BLaER1 (cell line): ENCODE measurements at regions not wholly inside any gene's neighbourhood (a gene's known extent, or its start where the extent isn't known, plus 50 kb on each side); places are given as distances from the start of the nearest gene placed in this dataset.

Source experiments
- H3K27ac ChIP-seq: shearing (Covaris generic); formaldehyde crosslinking; 2 replicates; pipeline ENCODE4 v1.8.1; 2022
- H3K27me3 ChIP-seq: shearing (Covaris generic); formaldehyde crosslinking; 2 replicates; pipeline ENCODE4 v1.8.1; 2022
- H3K36me3 ChIP-seq: shearing (Covaris generic); formaldehyde crosslinking; 2 replicates; pipeline ENCODE4 v1.8.1; 2022
- H3K4me1 ChIP-seq: shearing (Covaris generic); formaldehyde crosslinking; 2 replicates; pipeline ENCODE4 v1.8.1; 2022
- H3K4me2 ChIP-seq: shearing (Covaris generic); formaldehyde crosslinking; 2 replicates; pipeline ENCODE4 v1.8.1; 2022
- H3K4me3 ChIP-seq: shearing (Covaris generic); formaldehyde crosslinking; 2 replicates; pipeline ENCODE4 v1.8.1; 2022
- H3K9ac ChIP-seq: shearing (Covaris generic); formaldehyde crosslinking; 2 replicates; pipeline ENCODE4 v1.8.1; 2022
- H3K9me3 ChIP-seq: shearing (Covaris generic); formaldehyde crosslinking; 2 replicates; pipeline ENCODE4 v1.8.1; 2022
- H4K20me1 ChIP-seq: shearing (Covaris generic); formaldehyde crosslinking; 2 replicates; pipeline ENCODE4 v1.8.1; 2022
- Cebpa-rat ChIP-seq: shearing (Covaris generic); IDR thresholded peaks from 2 replicates; pipeline ENCODE4 v1.8.1; 2022

DNA sequence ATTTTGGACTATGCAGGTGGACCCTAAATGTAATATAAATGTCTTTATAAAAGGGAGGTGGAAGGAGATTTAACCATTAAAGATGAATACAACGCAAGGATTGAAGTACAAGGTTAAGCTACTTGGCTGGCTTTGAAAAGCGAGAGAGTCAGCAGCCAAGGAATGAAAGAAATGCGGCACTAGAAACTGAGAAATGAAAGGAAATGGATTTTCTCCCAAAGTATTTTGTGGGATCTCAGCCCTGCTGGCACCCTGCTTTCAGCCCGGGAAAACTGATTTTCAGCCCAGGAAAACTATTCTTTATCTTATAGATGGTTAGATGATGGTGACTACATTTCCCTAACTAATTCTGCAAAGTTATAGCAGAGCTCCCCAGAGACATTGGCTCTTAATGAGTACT, 1349.6 kb upstream of the C9orf72 start:
- no peak for TF ChIP-seq Cebpa-rat
- Histone ChIP-seq H3K4me2 (no peak overlapping the region), H3K4me3 (no peak overlapping the region), H3K9me3 (no peaks in the 10 kb centered on the region), H3K27ac (no peak overlapping the region), H3K27me3 (no peaks in the 10 kb centered on the region), H3K9ac (no peak overlapping the region), H3K36me3 (no peaks in the 10 kb centered on the region), H4K20me1 (no peaks in the 10 kb centered on the region), H3K4me1 (no peaks in the 10 kb centered on the region)

DNA sequence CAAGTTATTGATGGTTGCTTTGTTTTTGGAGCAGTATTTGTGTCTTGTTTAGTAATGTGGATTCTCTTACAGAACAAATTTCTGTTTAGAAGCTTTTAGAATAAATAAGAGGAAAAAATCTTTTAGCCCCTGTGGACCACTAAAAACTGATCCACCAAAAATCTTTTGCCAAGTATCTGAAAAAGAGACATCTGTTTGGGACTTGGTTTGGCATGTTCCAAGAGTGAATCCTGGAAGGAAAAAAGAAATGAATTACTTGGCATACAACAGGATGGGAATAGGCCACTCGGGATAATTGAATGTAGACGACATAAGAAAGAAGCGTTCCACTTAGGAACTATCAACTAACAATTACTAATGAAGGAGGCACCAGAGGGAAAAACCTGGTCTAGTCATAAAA, 1350.1 kb upstream of the C9orf72 start:
- Histone ChIP-seq H3K27me3 (no peaks in the 10 kb centered on the region), H3K4me3 (no peak overlapping the region), H3K36me3 (no peaks in the 10 kb centered on the region), H4K20me1 (no peaks in the 10 kb centered on the region), H3K9me3 (no peaks in the 10 kb centered on the region), H3K4me2 (no peak overlapping the region), H3K27ac (no peak overlapping the region), H3K9ac (no peak overlapping the region), H3K4me1 (no peaks in the 10 kb centered on the region)
- no peak for TF ChIP-seq Cebpa-rat

DNA sequence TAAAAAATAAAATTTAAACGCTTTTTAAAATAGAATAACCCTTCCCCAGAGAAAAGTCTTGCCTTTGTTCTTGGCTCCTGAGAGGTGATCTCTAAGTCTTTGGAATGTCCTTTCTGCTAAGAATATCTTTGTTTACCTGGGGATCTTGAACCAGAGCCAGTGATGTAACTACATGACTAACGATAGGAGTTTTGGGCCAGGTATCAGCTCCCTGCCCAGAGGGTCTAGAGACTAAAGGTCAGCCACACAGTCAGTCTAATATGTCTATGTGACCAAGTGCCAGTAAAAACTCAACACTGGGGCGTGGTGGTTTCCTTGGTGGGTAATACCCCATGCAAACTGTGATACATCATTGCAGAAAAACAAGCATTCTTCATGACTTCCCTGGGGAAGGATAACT, 1351.9 kb upstream of the C9orf72 start:
- Histone ChIP-seq H3K4me2 (no peak overlapping the region), H3K9ac (no peak overlapping the region), H3K27ac (no peak overlapping the region), H3K9me3 (no peaks in the 10 kb centered on the region), H3K27me3 (no peaks in the 10 kb centered on the region), H4K20me1 (no peaks in the 10 kb centered on the region), H3K4me3 (no peak overlapping the region), H3K4me1 (no peaks in the 10 kb centered on the region), H3K36me3 (no peaks in the 10 kb centered on the region)
- no peak for TF ChIP-seq Cebpa-rat

DNA sequence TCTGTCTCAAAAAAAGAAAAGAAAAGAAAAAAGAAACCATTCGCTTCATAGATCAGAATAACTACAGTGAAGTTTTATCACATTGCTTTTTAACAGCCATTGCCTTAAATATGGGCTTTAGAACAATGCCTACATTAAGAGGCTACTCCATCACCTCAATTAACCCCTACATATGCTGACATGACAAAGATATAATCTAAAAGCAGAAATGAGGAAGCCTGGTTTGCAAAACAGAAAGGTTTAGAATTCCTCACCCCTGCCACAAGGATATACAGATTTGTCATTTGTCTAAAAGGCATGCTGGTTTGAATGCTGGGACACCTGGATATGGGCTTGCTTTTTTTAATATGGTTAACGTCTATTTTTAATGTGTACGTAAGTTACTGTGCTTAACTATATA, 1353.0 kb upstream of the C9orf72 start:
- H3K9ac ChIP-seq, result no peak overlapping the region
- H3K36me3 ChIP-seq, result no peaks in the 10 kb centered on the region
- no peaks in the 10 kb centered on the region for H3K9me3 ChIP-seq
- no peak for TF ChIP-seq Cebpa-rat
- no peaks in the 10 kb centered on the region for H3K4me1 ChIP-seq
- H4K20me1 ChIP-seq, result no peaks in the 10 kb centered on the region
- no peaks in the 10 kb centered on the region for H3K27me3 ChIP-seq
- H3K27ac ChIP-seq, result no peak overlapping the region
- H3K4me3 ChIP-seq, result no peak overlapping the region
- H3K4me2 ChIP-seq, result no peak overlapping the region

DNA sequence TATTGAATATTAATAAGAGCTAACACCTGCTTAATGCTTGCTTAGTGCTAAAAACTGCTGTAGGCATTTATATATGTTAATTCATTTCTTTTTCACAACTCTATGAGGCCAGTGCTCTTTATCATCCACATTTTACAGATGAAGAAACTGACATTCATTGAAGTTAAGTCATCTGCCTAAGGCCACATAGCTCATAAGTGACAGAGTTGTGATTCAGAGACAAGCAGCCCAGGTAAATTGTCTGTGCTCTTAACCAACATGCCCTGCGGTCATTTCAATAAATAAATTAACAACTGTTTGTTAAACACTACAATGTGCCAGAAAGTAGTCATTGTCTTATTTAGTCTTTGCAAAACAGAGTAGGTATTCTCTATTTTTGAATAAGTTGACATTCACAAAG, 1354.4 kb upstream of the C9orf72 start:
- Histone ChIP-seq H3K9ac (no peak overlapping the region), H4K20me1 (no peaks in the 10 kb centered on the region), H3K4me2 (no peak overlapping the region), H3K27ac (no peak overlapping the region), H3K9me3 (no peaks in the 10 kb centered on the region), H3K4me1 (no peaks in the 10 kb centered on the region), H3K27me3 (no peaks in the 10 kb centered on the region), H3K4me3 (no peak overlapping the region), H3K36me3 (no peaks in the 10 kb centered on the region)
- TF ChIP-seq Cebpa-rat, result no peak

DNA sequence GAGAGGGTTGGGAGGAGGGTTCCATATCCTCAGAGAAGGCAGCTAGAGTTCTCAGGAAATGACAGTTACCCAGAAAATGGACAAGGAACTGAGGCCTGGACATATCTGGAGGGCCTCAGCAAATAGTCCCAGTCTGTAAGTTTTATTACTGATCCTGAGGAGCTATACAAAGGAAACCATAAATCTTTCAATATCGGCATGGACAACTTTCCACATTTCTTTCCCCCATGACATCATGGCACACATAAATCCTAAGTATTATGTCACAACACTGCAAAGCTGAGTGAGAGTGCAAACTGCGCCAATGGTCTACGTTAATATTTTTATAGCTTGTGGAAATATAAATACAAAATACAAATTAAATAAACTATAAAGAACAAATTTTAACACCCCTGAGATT, 1356.2 kb upstream of the C9orf72 start:
- Histone ChIP-seq H3K4me1 (no peaks in the 10 kb centered on the region), H3K4me3 (no peak overlapping the region), H3K36me3 (no peaks in the 10 kb centered on the region), H3K27me3 (no peaks in the 10 kb centered on the region), H3K9me3 (no peaks in the 10 kb centered on the region), H3K4me2 (no peak overlapping the region), H4K20me1 (no peaks in the 10 kb centered on the region), H3K27ac (no peak overlapping the region), H3K9ac (no peak overlapping the region)
- no peak for TF ChIP-seq Cebpa-rat

DNA sequence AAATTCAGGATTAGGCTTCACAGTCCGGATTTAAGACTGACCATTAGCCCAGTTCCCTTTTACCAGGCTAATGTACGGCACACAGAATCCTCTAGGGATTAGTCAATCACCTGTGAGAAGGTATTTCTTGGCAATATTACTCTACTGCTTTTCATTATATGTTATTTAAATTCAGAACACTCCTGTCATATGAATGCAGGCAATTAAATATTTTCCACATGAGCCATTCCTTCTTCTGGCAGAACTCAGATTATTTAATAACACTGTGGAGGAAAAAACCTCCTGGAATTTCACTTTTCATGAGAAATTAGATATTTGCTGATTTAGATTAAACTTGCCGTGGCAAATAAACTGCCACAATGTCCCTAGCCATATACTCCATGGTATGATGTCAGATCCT, 1357.5 kb upstream of the C9orf72 start:
- Histone ChIP-seq H3K36me3 (no peaks in the 10 kb centered on the region), H3K9ac (no peak overlapping the region), H3K27ac (no peak overlapping the region), H3K9me3 (no peaks in the 10 kb centered on the region), H3K4me3 (no peak overlapping the region), H3K27me3 (no peaks in the 10 kb centered on the region), H4K20me1 (no peaks in the 10 kb centered on the region), H3K4me2 (no peak overlapping the region), H3K4me1 (no peaks in the 10 kb centered on the region)
- TF ChIP-seq Cebpa-rat, result no peak

DNA sequence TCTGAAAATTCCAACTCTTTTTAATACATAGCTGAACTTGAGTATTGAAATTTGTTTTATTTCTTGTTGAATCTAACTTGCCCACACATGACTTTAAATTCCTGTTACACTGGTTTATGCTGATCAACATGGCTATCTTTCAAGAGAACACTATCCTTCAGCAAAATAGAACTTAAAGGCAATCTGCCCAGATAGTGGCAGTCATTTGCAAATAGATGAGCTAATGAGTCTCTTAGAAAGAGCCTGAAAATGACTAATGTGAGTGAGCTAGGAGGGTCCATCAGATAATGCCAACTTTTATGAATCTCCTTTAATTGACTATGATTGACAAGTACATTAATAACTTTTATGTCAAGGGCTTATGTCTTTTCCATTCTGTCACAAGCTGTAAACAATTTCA, 1360.8 kb upstream of the C9orf72 start:
- no peak for TF ChIP-seq Cebpa-rat
- H3K27ac ChIP-seq, result no peak overlapping the region
- H3K9me3 ChIP-seq, result no peaks in the 10 kb centered on the region
- no peaks in the 10 kb centered on the region for H4K20me1 ChIP-seq
- H3K9ac ChIP-seq, result no peak overlapping the region
- H3K4me2 ChIP-seq, result no peak overlapping the region
- H3K36me3 ChIP-seq, result no peaks in the 10 kb centered on the region
- no peaks in the 10 kb centered on the region for H3K4me1 ChIP-seq
- no peak overlapping the region for H3K4me3 ChIP-seq
- H3K27me3 ChIP-seq, result no peaks in the 10 kb centered on the region

DNA sequence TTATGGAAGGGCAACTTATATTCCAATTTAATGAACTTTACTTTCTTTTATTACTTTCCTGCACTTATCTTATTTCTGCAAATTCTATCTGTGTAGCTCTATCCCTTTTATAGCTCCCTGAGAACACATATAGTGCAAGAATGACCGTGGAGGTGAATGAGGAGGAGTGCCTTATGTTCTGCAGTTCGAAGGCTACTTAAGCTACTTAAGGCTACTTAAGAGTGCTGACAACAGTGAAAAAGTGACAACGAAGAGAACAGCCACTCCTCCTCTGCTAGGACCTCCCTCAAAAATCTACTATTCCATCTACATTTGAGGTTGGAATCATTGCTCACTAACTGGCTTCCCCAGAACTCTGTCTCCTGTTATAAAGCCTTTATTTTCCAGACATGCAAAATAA, 1365.7 kb upstream of the C9orf72 start:
- Histone ChIP-seq H3K4me2 (no peak overlapping the region), H3K9ac (no peak overlapping the region), H4K20me1 (no peaks in the 10 kb centered on the region), H3K4me1 (no peaks in the 10 kb centered on the region), H3K27ac (no peak overlapping the region), H3K27me3 (no peaks in the 10 kb centered on the region), H3K9me3 (no peaks in the 10 kb centered on the region), H3K36me3 (no peaks in the 10 kb centered on the region), H3K4me3 (no peak overlapping the region)
- no peak for TF ChIP-seq Cebpa-rat

DNA sequence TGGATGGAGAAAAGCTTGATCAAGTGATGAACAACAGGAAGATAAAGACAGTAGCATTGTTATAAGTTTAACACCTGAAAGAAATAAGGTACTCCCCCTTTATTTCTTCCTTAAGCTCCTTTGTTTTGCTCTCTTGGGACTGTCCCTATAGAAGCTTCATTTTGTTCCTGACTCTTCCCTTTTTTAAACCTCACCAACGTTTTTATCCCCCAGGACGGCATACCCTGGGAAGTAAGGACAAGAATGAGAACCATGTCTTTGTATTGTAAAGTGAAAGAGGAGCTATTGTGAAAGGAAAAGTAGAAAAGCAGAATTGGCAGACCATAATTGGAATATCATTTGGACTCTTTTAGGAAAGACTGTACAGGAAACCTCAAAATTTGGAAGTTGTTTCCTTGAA, 1368.6 kb upstream of the C9orf72 start:
- H3K27ac ChIP-seq, result no peak overlapping the region
- no peaks in the 10 kb centered on the region for H4K20me1 ChIP-seq
- no peaks in the 10 kb centered on the region for H3K27me3 ChIP-seq
- no peak overlapping the region for H3K4me2 ChIP-seq
- H3K9ac ChIP-seq, result no peak overlapping the region
- H3K36me3 ChIP-seq, result no peaks in the 10 kb centered on the region
- H3K4me1 ChIP-seq, result no peaks in the 10 kb centered on the region
- H3K9me3 ChIP-seq, result no peaks in the 10 kb centered on the region
- no peak for TF ChIP-seq Cebpa-rat
- no peak overlapping the region for H3K4me3 ChIP-seq

DNA sequence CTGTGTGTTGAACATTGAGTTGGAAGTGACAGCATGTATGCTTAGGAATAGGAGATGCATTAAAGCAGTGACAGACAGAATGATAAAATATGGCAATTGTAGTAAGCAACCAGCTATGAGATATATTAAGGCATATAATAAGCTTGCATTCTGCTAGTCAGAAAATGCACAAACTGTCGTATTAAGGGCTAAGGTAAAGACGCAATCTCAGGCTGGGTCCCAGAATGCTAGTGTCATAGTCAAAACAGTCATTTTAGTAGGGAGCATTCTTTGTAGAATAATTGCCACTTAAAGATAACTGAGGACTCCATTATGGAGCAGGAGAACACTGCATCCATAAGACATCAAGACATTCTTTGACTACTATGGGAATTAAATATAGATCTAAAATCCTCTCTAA, 1369.7 kb upstream of the C9orf72 start:
- no peak overlapping the region for H3K27ac ChIP-seq
- no peaks in the 10 kb centered on the region for H3K4me1 ChIP-seq
- no peaks in the 10 kb centered on the region for H3K36me3 ChIP-seq
- no peaks in the 10 kb centered on the region for H3K9me3 ChIP-seq
- no peaks in the 10 kb centered on the region for H3K27me3 ChIP-seq
- no peak overlapping the region for H3K9ac ChIP-seq
- TF ChIP-seq Cebpa-rat, result no peak
- H3K4me3 ChIP-seq, result no peak overlapping the region
- no peak overlapping the region for H3K4me2 ChIP-seq
- H4K20me1 ChIP-seq, result no peaks in the 10 kb centered on the region
